T-helper 17 cell (primary cell): ENCODE measurements at regions not wholly inside any gene's neighbourhood (a gene's known extent, or its start where the extent isn't known, plus 50 kb on each side); places are given as distances from the start of the nearest gene placed in this dataset.

Experiments used
- ATAC-seq: fragments of 150-1000 bp; cut with Tn5 transposase; 2 replicates; pipeline ENCODE4 v1.10.0; 2021; ENCODE audit warnings: mild to moderate bottlenecking, moderate library complexity
- DNase-seq, 3 donors: peaks; one replicate each; pipeline versions ENCODE4 v3.0.0 to v3.0.0-alpha.2; 2020 to 2021
- H3K9me3 ChIP-seq: one replicate; pipeline ENCODE4 v1.7.0; 2013; ENCODE audit warnings: low read length, mild to moderate bottlenecking; ENCODE audit not compliant: control insufficient read depth, poor library complexity, severe bottlenecking
- H3K27ac Mint-ChIP-seq: one replicate; pipeline ENCODE4 v1.8.0; 2022; ENCODE audit warnings: mild to moderate bottlenecking, moderate library complexity, mixed read lengths
- H3K27me3 Mint-ChIP-seq: one replicate; pipeline ENCODE4 v1.8.0; 2022; ENCODE audit warnings: mixed read lengths
- H3K36me3 Mint-ChIP-seq: one replicate; pipeline ENCODE4 v1.8.0; 2022; ENCODE audit warnings: low read depth, mixed read lengths
- H3K4me1 Mint-ChIP-seq: one replicate; pipeline ENCODE4 v1.8.0; 2022; ENCODE audit warnings: mild to moderate bottlenecking, mixed read lengths
- H3K4me3 Mint-ChIP-seq: one replicate; pipeline ENCODE4 v1.8.0; 2022; ENCODE audit warnings: mild to moderate bottlenecking, moderate library complexity, mixed read lengths

DNA sequence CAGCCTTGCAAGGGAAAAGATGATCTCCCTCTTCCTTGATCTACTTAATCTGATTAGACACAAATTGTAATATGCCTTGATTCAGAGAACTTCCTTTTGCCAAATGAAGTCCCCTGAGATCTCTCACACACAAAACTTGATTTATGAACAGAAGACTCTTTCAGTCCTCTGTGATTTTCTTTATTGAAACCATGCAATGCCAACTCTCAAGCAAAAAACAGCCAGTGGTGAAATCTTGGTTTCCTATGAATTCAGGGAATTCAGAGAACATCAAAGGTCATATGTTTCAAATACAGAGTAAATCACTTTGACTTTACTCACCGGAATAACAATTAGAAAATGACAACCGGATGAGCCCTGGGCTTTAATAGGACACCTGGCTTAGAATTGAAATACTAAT, 211.7 kb downstream of the ABHD5 start:
- H3K36me3 Mint-ChIP-seq = peaks cover 4% of the 10 kb centered on the region
- ATAC-seq (no peak), DNase-seq (no peak)
- H3K27me3 Mint-ChIP-seq = peaks cover 47% of the 10 kb centered on the region
- no peak overlapping the region for H3K4me3 Mint-ChIP-seq
- H3K4me1 Mint-ChIP-seq = no peaks in the 10 kb centered on the region
- no peak overlapping the region for H3K27ac Mint-ChIP-seq
- H3K9me3 ChIP-seq = no peaks in the 10 kb centered on the region

DNA sequence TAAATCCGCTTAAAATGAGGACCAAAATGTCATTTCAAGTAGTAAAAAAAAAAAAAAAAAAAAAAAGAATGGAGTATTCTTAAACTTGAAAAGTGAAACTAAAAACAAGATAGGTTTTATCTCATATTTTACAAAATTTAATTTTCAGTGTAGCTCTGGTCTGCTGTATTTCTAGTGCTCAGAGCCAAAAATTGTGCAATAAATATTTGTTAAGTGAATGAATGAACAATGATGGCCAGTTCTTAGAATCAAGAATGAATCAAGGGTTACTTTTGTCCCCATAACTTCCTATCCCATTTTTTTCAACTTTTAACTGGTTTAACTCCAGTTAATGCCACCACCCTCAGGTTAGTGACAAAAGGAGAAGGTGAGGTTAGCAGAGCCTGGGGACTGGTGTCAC, 214.4 kb downstream of the ABHD5 start:
- no peaks in the 10 kb centered on the region for H3K9me3 ChIP-seq
- ATAC-seq (no peak), DNase-seq (no peak)
- Mint-ChIP-seq H3K36me3 (peaks cover 4% of the 10 kb centered on the region), H3K27ac (no peak overlapping the region), H3K4me3 (no peak overlapping the region), H3K27me3 (peaks cover 37% of the 10 kb centered on the region), H3K4me1 (no peaks in the 10 kb centered on the region)

DNA sequence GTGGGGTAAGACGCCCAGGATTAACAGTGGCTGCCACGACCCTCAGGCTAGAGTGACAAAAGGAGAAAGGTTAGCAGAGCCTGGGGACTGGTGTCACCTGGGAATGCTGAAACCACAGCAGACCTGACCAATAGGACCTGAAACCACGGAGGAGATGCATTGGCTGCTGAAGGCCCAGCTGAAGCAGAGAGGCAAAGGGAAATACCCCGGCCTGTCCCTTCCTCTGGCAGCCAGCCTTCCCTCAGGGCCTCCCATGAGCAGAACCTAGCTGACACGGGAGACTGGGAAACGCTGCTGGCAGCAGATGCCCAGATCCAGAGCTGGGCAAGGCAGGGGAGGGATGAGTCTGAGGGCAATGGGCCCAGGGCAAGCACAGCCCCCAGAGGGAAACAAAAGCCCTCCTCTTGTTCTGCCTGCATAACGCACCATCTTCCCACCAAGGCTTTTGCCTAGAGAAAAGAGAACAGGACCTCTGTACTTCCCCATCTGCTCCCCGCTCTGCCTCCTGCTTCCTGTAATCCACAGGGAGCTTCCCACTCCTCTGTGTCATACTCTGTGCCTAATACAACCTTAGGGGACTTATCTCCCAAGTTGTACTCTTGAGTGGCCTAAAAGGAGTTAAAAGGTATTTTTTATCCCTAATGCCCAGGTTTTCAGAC, 216.2 kb downstream of the ABHD5 start:
- Mint-ChIP-seq H3K36me3 (peaks cover 2% of the 10 kb centered on the region), H3K27ac (no peak overlapping the region), H3K27me3 (peaks cover 37% of the 10 kb centered on the region), H3K4me3 (no peak overlapping the region), H3K4me1 (no peaks in the 10 kb centered on the region)
- H3K9me3 ChIP-seq = no peaks in the 10 kb centered on the region
- no peak for ATAC-seq
- no peak for DNase-seq

DNA sequence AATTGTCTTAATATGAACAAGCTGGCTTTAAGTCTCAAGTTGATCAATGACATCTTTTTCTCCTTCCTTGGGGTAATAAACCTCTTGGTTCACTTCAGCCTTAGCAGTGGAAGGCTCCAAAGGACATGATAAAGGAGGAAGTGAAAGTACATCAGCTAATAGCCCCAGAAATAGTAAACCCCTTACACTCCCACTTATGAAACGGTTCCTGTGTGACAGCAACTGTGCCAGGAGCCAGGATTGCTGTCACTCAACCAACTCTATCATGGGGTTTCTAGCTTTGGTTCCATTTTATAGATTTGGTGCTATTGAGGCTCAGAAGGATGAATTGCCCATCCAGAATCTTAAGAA, 216.7 kb downstream of the ABHD5 start:
- ATAC-seq = no peak

DNA sequence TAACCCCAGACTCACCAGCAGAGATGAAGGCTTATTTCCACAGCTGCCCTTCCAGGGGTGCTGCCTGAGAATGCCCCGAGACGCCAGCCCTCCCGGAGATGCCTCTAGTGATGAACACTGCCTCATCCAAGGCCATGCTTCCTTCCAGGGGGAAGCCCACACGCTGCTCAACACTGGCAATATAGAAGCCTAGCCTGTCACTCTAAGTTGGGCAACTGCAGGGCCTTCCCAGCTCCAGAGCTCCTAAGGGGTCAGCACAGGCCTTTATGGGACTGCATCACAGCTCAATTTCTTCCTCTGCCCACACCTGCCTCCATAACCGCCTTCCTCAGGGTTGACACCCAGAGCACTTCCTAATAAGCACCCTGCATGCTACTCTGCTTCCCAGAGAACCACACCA, 217.7 kb downstream of the ABHD5 start:
- Mint-ChIP-seq H3K36me3 (no peaks in the 10 kb centered on the region), H3K27ac (no peak overlapping the region), H3K27me3 (peaks cover 35% of the 10 kb centered on the region), H3K4me1 (peaks cover 2% of the 10 kb centered on the region), H3K4me3 (no peak overlapping the region)
- no peak for DNase-seq
- no peaks in the 10 kb centered on the region for H3K9me3 ChIP-seq
- ATAC-seq = no peak

More for the DNA sequence above, 216.7 kb downstream of the ABHD5 start:
- DNase-seq = no peak
- Mint-ChIP-seq H3K27ac (no peak overlapping the region), H3K36me3 (no peaks in the 10 kb centered on the region), H3K4me1 (no peaks in the 10 kb centered on the region), H3K4me3 (no peak overlapping the region), H3K27me3 (peaks cover 35% of the 10 kb centered on the region)
- H3K9me3 ChIP-seq = no peaks in the 10 kb centered on the region

DNA sequence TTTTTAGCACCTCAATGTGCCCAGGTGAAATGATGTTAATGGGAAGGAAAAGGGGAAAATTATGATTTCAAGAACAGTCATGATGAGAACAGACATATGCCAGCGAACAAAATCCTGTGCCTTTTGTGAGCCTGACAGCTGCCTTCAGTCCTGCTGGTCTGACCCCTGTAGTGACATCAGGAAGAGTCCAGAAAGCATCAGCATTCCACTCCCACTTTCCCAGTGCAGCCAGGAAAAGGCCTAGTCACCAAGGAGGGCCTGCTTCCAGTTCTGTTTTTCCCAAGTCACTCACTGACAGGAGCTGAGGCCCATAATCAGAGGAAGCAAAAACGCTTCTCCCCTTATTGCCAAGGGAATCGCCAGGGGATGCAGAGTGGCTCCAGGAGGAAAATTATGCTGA, 218.4 kb downstream of the ABHD5 start:
- Mint-ChIP-seq H3K27ac (no peak overlapping the region), H3K4me1 (peaks cover 2% of the 10 kb centered on the region), H3K36me3 (no peaks in the 10 kb centered on the region), H3K4me3 (no peak overlapping the region), H3K27me3 (peaks cover 35% of the 10 kb centered on the region)
- H3K9me3 ChIP-seq = no peaks in the 10 kb centered on the region
- ATAC-seq = no peak
- DNase-seq = no peak

DNA sequence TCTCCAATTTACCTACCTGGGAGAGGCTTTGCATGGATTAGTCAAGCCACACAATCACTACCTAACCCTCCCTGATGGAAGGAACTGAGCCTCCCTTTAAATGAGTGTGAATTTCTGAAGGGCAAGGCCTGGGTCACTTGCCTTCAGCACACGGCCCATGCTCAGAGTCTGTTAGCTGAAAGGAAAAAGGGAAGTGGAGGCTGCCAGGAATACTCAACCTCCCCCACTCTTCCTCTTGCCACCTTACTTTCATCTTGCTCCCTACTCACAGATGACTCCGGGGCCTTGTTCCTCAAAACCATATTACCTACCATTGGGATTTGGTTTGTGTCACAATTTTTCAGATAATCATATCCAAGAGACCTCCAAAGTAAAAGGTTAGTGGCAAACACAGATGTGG, 220.0 kb downstream of the ABHD5 start:
- no peaks in the 10 kb centered on the region for H3K9me3 ChIP-seq
- H3K27me3 Mint-ChIP-seq = peaks cover 35% of the 10 kb centered on the region

DNA sequence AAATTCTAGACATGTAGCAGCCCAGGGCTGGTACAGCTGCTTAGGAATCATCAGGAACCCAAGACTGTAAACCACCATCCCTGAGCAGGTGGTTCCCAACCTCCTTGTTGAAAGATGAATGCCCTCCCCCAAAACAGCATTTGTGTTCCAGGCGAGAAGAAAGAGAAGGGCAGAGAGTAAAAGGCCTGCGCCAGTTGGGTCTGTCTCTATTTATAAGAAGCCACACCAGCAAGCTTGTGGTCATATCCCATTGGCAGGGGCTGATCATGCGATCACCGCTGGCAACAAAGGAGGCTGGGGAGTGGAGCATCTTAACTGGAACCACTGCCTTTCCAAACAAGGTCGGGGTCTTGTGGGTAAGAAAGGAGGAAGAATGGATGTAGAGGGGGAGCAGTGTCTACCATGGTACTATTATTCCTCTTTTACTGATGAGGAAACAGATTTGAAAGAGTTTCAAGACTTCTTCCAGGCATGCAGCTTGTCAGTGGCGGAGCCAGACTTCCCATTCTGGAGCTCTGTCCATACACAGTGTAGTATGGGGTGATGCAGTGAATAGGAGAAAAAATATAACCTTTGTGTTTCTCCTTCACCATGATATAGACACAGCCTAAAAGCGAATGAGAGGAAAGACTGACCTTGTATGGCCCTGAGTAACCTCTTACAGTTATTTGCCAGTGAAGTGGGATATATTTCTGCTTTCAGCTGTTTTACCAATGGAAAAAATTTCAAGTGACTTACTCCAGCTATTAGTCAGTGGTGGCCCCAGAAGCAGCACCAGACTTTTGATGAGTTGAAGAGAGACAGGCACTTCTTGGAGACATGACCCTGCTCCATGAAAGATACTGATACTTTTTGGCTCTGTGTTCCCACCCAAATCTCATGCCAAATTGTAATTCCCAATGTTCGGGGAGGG, 222.6 kb downstream of the ABHD5 start:
- Mint-ChIP-seq H3K36me3 (peaks cover 2% of the 10 kb centered on the region), H3K4me1 (peaks cover 4% of the 10 kb centered on the region), H3K27ac (no peak overlapping the region), H3K4me3 (no peak overlapping the region), H3K27me3 (peaks cover 23% of the 10 kb centered on the region)
- H3K9me3 ChIP-seq = no peaks in the 10 kb centered on the region
- DNase-seq (no peak), ATAC-seq (no peak)

More for the DNA sequence above, 220.0 kb downstream of the ABHD5 start:
- ATAC-seq (no peak), DNase-seq (no peak)
- Mint-ChIP-seq H3K4me1 (peaks cover 4% of the 10 kb centered on the region), H3K27ac (no peak overlapping the region), H3K36me3 (no peaks in the 10 kb centered on the region), H3K4me3 (no peak overlapping the region)

DNA sequence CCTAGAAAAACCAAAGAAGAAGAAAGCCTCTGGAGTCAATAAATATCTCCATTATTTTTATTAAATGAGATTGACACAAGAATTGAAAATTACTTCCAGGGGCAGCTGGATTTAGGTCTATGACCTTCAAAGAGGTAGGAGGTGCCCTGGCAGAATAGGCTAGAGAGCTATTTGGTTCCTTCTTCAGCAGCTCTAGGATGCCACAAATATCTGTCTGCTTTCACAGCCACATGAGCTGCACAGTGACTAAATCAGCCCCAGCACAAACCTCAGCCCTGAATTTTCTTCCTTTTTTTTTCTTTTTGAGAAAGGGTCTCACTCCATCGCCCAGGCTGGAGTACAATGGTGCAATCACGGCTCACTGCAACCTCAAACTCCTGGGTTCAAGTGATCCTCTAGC, 223.5 kb downstream of the ABHD5 start:
- ATAC-seq (no peak), DNase-seq (no peak)
- Mint-ChIP-seq H3K4me3 (no peak overlapping the region), H3K4me1 (peaks cover 4% of the 10 kb centered on the region), H3K36me3 (peaks cover 2% of the 10 kb centered on the region), H3K27me3 (peaks cover 33% of the 10 kb centered on the region), H3K27ac (peak overlapping the region; percentile 19)
- no peaks in the 10 kb centered on the region for H3K9me3 ChIP-seq

DNA sequence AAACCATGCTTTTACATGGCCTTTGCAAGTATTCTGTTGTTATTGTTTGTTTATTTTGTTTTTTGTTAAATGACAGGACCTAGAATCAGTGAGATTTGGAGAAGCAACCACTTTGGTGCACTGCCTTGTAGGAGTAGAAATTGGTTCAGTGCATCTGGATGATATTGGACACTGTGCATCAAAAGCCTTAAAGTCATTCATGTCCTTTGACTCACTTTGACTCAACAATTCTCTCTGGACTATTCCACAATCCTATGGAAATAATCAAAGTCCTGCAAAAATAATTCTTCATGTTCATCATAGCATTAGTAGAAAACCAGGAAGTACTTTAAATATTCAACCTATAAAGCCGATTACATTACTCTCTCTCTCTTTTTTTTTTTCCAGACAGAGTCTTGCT, 224.8 kb downstream of the ABHD5 start:
- Mint-ChIP-seq H3K36me3 (peaks cover 2% of the 10 kb centered on the region), H3K4me3 (no peak overlapping the region), H3K4me1 (peaks cover 4% of the 10 kb centered on the region), H3K27ac (no peak overlapping the region), H3K27me3 (peaks cover 41% of the 10 kb centered on the region)
- no peak for ATAC-seq
- no peak for DNase-seq
- no peaks in the 10 kb centered on the region for H3K9me3 ChIP-seq

DNA sequence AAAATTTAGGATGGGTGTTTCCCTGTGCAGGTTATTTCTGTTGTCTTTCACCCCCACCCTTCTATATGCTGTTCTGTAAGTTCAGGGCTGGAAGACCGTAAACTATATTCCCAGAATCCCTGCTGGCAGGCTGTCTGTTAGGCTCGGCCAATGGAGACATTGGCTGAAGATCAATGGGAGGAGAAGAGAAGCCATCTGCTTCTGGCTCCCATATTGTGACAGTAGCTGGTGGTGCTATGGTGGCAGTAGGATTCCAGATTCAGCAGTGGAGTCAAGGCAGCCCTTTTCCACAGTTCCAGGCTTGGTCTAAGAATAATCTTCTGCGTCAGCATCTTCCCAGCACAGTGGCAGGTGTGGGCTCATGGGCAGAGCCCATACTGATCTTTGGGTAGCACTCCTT, 226.6 kb downstream of the ABHD5 start:
- Mint-ChIP-seq H3K36me3 (peaks cover 3% of the 10 kb centered on the region), H3K4me3 (no peak overlapping the region), H3K27me3 (peaks cover 56% of the 10 kb centered on the region), H3K27ac (no peak overlapping the region), H3K4me1 (peaks cover 4% of the 10 kb centered on the region)
- no peaks in the 10 kb centered on the region for H3K9me3 ChIP-seq
- ATAC-seq (no peak), DNase-seq (no peak)

DNA sequence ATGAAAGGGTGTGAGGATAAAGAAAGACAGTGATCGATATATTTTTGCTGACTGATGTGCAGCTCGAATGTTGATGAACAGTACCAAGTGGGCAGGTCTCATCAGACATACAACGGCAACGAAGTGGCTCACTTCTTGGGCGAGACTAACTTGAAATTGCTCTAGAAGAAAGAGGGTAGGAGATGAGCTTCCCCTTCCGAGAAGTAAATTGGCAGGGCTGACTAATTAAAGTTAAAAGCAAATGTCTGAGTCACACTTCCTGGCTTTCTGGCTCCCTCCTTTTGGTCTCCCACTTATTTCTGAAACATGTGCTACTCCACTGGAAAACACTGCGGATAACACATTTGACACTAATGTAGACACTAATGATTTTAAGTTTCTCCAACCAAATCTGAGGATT, 228.3 kb downstream of the ABHD5 start:
- Mint-ChIP-seq H3K4me3 (no peak overlapping the region), H3K36me3 (peaks cover 14% of the 10 kb centered on the region), H3K27me3 (peaks cover 64% of the 10 kb centered on the region), H3K27ac (no peak overlapping the region), H3K4me1 (peaks cover 8% of the 10 kb centered on the region)
- ATAC-seq (no peak), DNase-seq (no peak)
- no peaks in the 10 kb centered on the region for H3K9me3 ChIP-seq

DNA sequence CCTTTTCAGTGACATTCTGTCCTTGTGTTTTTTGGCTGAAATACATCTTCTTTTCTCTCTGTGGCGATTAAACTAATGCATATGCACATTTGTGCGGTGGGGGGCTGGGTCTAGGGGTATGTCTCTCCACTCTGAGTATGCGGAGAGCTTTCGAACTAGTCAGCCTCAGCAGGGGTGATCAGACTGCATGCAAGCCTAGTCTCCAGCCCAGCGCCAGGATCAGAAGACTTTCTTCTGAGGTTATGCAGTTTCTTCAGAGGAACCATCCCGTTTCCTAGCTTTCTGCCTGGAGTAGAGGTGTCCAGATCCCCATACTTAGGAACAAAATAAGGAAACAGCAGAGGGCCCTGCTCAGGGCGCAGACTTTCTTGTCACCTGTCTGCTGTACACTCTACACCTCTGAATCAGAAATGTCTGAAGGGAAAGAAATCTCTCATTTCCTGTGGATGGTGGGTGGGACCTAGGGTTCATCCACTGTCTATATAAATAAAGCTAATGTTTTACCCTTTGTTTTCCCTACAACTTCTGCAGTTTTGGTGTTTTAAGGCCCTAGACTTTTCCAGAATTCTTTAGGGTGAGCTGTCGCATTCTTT, 230.4 kb downstream of the ABHD5 start:
- peaks cover 6% of the 10 kb centered on the region for H3K4me1 Mint-ChIP-seq
- no peaks in the 10 kb centered on the region for H3K9me3 ChIP-seq
- no peak overlapping the region for H3K27ac Mint-ChIP-seq
- ATAC-seq = no peak
- no peak overlapping the region for H3K4me3 Mint-ChIP-seq
- no peak for DNase-seq
- peaks cover 75% of the 10 kb centered on the region for H3K27me3 Mint-ChIP-seq
- peaks cover 16% of the 10 kb centered on the region for H3K36me3 Mint-ChIP-seq
